GM04504 (cell line): ENCODE measurements at regions not wholly inside any gene's neighbourhood (a gene's known extent, or its start where the extent isn't known, plus 50 kb on each side); places are given as distances from the start of the nearest gene placed in this dataset.

Experiments used
- DNase-seq: peaks from one replicate; pipeline ENCODE4 v3.0.0-alpha.2; 2012; ENCODE audit warnings: low read depth

DNA sequence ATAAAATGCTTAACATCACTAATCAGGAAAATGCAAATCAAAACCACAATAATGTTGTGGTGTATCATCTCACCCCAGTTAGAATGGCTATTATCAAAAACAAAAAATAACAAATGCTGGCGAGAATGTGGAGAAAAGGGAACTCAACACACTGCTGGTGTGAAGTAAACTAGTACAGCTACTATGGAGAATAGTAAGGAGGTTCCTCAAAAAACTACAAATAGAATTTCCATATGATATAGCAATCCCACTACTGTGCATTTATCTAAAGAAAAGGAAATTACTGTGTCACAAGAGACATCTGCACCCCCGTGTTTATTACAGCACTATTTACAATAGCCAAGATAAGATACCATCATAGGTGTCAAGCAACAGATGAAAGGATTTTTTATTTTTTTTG lies 214.5 kb upstream of the RASA1 start:
- DNase-seq: no peak

DNA sequence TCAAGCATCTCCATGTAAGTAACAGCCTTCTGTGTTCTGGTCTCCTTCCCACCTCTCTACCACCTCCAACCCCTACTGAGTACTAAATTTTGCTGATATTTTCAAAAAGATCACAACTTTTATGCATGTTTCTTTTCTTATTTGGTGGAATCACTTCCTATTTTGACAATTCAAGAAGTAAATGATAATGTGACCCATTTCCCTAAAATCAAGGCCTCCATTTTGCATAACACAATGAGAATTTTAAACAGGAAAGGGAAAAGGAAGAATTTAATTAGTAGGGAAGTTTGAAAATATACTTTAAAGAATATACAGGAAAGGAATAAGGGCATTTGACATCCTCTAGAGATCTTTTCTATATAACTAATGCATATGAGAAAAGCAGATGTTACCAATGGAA lies 212.9 kb upstream of the RASA1 start:
- no peak for DNase-seq

DNA sequence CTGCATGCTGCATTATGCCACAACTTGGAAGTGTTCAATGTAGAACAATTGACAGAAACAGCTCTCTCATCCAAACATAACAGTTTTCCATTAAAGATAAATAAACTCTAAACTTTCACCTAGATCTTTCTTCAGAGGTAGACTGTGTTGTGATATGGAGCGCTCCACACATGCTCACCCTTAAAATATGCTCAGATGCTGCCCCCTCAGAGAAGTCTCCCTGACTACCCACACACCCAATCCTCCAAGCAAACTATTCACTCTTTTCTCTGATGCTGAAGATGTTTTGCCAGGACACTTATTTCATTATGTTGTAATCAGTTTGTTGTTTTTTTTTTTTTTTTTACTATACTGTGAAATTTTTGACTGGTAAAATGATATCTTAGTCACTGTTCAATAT lies 206.6 kb upstream of the RASA1 start:
- DNase-seq: no peak

DNA sequence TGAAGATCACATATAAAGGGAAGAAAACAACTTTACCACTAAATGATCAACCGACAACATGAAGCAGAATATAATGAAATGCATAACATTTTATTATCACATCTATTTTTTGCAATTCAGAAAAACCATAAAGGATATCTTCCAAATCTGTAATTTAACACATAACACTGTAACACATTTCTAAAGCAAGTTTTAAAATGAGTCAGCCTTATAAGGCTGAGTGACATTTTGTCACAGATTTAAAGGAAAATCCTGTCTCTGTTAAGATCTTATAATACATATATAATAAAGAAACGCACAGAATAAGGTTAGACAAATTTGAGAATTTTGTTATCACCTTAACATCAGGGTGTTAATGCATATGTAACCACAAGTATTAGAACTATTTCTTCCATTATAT lies 198.4 kb upstream of the RASA1 start:
- no peak for DNase-seq

DNA sequence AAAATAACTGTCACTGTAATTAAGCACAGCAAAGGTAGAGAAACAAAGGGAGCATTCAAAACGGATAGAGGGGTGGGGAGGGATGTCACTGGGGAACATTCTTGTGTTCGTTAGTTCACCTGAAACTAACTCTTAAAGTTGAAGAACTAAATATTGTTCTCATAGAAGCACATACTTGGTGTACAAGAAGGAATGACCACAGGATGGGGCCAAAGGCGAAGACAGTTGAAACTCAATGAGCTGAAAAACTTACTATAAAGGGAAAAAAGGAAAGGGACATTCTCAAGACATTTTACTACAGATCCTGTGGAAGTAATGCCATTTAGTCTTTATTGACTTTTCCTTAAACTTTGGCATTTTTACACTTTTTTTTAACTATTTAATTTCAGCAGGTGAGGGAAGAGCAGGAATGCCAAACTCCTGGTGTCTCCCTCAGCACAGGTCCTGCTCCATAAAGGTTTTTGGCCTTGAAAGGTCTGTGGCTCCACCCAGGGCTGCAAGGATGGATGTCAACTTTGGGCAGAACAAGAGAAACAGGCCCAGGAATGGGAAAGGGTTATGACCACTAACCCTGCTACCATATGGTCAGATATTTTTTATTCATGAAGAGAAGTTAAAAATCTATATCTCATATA lies 197.6 kb upstream of the RASA1 start:
- DNase-seq: peak; percentile 30

DNA sequence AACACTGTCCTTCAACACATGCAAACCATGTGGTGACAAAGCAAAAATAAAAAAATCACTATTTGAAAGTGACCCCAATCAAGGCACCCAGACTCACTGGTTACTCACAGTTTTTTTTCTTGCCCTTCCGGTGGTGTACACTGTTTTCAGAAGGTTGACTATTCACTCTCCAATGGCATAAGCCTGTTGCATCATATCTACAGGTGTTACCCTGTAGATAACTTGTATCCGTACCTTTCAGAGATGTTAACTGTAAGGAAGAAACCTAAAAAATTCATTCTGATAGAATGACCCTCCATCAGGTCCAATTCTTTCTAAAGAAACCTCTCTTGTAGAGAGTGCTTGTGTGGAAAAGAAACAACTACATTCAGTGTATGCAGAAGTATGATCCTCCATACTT lies 193.6 kb upstream of the RASA1 start:
- no peak for DNase-seq

DNA sequence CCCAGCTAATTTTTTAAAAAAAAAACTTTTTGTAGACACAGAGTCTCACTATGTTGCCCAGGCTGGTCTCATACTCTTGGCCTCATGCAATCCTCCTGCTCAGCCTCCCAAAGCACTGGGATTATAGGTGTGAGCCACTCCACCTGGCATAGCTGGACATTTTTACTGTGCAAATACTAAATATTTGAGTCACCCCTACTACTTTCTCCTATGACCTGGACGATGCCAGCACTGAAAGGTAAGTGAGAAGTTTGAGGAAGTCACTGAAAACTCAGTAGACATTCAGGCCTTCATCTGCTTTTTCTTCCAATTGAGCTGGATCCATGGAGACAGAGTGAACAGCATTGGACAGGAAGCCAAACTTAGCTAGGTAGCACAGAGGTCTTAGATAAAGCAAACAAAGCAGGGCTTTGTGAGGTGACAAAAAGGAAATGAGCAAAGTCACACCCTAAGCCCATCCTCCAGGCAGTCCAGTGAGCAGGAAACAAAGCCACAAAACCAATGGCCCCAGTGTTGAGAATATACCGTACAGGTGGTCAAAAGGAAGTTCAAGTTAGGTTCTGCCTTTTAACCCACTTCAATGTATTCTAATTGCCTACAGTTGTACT lies 192.6 kb upstream of the RASA1 start:
- no peak for DNase-seq

DNA sequence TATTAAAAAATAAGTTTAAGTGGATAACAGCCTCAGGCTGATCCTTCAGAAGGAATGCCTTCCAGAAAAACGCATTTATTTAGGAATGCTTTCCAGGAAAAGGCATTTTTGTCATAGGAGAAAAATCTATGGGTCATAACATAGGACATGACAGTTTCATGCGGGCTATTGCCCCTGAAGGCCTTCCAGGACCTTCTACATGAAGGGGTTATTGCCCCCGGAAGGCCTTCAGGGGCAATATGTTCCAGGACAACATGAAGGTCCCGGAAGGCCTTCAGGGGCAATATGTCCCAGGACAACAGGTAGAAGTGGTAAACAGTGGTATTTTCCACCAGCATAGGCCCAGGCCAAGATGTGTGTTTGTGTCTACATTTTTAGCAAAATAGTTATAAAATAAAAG lies 191.3 kb upstream of the RASA1 start:
- DNase-seq: no peak

DNA sequence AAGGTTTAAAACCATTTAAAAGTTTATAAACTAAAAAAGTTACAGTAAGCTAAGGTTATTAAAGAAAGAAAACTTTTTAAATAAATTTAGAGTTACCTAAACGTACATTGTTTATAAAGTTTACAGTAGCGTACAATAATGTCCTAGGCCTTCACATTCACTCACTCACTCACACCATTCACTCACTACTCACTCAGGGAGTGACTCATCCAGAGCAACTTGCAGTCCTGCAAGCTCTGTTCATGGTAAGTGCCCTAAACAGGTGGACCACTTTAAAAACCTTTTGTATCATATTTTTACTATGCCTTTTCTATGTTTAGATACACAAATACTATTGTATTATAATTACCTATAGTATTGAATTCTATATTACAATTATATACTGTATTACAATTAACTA lies 190.8 kb upstream of the RASA1 start:
- DNase-seq: no peak

DNA sequence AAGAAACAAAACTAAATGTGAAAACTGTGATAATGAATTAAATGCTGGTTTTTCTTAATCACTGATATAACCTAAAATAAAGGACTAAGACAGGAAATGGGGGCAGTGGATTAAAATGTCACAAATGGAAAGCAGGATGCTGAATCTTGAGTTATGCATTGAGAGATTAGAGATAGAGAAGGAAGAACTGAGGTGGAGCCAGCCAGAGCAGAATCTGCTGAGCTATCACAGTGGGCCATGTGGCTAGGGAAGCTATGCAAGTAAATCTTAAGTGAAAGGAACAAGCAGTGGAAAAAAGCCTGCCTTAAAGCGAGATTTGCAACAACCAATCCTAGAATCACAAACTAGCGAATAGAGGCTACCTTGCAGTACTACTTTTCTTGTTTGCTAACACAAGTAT lies 188.5 kb upstream of the RASA1 start:
- no peak for DNase-seq

DNA sequence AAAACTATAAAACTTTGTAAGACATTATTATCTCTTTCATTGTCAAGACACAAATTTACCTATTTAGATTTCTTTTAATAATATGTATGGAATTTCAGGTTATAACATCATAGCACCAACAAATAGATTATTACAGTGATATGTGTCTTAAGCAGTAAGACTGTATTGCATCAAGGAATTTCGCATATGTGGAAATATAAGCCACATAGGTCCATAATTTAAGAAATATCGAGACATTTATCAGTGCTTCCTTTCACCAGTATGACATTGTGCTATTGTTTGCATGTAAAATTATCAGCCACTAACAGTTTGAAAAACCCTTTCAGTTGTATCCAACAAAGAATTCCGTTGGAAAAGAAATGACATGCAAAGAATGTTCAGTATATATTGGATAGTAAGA lies 186.7 kb upstream of the RASA1 start:
- DNase-seq: no peak

DNA sequence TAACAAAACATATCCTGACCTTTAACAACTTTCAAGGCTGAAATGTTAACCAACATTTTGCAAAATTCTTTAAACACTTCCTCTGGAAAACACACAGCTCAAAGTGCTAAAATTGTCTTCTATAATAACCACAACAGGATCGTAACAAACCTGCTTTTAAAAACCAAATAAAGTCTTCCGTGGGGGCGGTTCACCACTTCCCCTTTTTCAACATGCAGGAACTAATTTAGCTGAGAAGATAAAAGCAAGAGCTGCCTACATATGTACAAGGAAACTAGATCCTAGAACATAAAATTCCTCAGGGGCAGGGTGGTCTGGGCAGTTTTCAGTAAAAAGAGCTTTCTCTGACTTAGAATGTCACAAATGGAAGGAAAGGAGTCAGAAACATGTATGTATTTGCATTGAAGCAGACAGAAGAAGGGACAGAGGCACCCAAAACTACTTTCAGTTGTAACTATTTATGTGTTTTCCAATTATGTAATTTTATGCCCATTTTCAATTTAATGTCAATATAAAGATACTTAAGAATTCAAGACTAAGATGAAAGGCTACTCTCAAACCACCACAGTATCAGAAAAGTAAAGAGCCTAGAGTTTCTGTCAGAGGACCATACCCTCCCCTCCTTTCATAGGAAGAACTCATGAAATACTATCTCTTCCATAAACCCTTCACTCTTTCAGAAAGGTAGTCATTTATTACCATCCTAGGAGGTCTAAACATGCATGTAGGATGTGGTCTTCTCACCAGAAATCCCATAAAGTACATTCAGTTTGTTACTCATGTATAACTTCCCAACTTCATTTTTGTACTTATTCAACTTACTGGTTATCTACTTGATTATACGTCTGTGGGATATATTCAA lies 185.9 kb upstream of the RASA1 start:
- no peak for DNase-seq

DNA sequence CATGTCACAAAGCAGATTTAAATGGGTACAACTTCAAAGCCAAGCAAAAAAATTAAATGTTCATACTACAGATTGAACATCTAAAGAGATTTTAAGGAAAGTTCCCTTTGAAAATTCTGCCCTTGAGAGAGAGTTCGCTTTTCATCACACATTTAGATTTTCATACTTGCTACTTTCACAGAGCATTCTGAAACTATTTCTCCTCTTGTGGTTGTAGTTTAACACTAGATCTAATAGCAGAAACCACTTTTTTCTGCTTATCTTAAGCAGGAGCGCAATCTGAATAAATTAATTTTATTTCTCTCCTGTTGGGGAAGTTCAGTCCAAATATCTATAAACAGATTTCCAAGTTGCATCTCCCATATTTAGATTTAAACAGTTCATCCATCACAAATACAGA lies 173.3 kb upstream of the RASA1 start:
- no peak for DNase-seq

DNA sequence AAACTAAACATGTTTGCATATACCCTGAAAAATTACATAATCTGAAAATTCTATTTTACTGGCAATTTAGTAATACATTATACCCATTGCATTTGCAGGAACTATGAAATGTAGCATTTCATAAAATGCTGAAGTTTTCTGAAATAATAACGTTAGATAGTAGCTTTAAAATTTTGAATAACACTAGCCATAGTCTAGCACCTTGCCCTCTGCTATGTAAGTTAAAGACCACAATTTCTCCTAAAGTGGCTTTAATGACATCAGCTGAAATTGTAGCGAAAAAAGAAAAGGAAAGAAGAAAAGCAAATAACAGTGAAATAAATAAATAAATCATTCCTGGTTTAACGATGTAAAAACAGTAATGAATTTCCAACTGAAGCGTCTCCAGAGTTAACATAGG lies 172.8 kb upstream of the RASA1 start:
- no peak for DNase-seq

DNA sequence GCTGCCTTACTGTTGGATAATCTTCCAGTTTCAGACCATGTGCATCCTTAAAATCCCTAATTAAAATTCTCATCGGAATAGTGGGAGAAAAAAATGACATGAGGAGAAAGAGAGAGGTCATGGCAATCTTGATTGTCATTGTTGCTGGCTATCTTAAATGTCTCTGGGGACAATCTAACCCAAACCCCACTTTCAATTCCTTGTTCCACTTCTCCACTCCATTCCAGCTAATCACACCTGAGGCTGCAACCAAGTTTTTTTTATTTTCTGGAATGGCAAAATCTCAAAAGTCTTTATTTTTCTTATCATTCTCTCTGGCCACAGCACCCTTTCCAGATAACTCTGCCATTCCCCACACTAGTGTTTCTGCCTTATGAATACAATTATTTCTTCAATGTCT lies 171.9 kb upstream of the RASA1 start:
- no peak for DNase-seq

DNA sequence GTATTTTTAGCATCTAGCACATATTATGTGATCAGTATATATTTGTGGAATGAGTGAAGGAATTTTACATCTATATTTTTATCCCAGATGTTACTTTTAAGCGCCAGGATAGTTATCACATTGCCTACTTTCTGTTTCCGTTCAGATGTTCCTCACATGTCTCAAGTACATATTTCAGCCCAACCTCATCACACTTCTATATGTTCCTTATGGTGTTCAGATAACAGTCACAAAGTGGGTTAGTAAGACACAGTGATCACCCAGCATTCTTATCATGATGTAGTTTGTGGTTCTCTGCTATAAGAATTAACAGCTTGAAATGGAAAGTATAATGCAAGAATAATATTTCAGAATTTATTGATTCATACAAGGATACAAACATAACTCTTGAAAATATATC lies 170.0 kb upstream of the RASA1 start:
- DNase-seq: no peak

DNA sequence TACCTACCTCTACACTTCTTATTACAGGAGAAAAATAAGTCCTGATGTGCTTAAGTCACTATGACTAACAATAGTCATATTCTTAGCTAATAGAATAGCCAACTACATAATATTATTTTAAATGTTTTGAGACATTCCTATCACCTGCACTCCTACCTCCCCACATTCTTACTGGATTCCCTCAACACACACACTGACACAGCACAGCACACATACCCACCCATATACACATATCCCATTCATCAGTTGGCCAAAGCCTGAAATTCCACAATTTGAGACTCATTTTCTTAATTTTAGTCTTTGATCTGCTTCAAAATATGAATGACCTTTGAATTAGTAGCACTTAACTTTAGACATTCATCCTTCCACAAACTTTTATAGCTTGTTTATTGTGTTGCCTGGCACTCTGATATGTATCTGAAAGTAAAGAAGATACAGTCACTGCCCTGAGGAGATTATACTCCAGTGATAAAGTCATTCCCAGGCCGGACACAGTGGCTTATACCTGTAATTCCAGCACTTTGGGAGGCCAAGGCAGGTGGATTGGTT lies 168.3 kb upstream of the RASA1 start:
- no peak for DNase-seq

DNA sequence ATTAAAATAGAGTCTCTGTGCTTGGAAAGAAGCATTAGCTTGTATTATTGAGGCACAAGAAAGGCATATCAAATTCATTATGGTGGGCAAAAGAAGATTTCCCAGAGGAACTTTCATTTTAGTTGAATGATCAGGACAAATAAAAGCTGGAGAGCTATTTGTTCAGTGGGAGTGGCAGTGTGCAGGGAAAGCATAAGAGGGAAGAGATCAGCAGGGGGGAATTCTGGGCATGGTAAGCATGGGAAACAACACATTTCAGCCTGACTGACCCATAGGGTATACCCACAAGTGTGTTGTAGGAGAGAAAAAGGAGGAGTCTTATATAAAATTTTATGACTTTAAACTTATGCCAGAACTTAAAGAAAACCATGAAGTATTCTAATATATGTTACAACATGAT lies 167.7 kb upstream of the RASA1 start:
- no peak for DNase-seq

DNA sequence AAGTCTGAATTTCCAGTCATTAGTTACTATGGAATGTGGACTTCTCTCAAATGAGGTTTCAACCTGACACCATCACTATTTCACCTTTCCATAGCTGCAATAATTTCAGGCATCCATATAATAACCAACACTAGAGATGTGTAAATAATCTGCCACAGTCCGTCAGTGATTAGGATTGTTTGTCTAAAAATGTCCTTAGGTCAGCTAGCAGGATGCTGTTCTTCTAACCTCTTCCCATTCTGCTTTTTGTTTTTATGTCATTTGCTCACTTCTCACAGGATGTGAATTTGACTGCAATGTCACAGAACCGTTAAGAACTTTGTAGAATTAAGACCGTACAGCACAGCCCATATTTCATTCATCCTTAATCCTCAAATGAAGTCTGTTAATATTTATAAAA lies 166.4 kb upstream of the RASA1 start:
- DNase-seq: no peak

DNA sequence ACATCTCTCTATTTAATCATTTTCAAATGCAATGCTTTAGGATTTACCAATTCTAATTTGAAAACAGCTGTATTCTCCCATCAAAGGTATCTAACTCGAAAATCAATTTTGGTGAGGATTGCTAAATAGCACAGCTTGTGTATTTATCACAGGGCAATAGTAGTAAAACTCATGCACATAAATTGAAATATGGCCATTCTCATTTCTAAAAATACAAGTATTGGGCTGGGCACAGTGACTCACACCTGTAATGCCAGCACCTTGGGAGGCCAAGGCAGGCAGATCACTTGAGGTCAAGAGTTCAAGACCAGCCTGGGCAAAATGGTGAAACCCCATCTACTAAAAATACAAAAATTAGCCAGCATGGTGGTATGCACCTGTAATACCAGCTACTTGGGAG lies 164.8 kb upstream of the RASA1 start:
- no peak for DNase-seq

DNA sequence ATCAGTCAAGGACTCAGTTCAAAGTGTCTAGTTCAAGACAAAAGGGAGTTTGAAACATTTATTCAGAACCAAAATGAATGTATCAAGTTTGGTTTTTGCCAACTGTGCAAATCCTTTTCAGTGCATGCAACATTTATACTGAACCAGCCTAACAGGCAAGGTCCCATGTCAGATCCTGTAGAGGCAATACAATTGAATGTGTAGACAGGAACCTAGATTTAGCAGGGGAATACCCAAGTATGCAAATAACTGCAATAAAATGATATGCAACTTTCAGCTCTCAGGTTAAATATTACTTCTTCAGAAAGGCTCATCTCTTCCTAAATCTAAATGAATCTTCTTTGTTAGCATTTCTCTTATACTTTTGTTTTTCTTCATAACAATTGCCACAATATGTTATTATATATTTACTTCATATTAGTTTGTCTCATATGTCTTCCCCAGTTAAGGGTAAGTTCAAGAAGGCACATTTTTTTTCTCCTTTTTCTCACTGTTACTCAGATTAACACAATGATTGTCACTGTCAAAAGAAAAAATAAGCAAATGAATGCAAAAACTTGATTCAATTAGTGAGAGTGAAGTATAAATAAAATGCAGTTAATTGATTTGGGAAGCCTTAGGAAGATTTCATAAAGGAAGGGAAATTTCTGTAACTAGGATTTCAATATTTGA lies 163.9 kb upstream of the RASA1 start:
- DNase-seq: no peak

DNA sequence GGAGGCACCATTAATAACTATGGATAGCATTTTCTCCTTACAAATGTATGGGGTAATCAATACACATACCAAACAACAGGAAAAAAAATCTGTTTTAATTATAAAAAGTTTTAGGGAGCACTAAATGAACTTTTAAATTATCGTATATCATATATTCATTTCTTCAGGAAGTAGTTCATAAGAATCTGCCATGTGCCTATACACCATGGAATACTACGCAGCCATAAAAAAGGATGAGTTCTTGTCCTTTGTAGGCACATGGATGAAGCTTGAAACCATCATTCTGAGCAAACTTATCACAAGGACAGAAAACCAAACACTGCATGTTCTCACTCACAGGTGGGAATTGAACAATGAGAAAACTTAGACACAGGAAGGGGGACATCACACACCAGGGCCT lies 162.1 kb upstream of the RASA1 start:
- DNase-seq: no peak

DNA sequence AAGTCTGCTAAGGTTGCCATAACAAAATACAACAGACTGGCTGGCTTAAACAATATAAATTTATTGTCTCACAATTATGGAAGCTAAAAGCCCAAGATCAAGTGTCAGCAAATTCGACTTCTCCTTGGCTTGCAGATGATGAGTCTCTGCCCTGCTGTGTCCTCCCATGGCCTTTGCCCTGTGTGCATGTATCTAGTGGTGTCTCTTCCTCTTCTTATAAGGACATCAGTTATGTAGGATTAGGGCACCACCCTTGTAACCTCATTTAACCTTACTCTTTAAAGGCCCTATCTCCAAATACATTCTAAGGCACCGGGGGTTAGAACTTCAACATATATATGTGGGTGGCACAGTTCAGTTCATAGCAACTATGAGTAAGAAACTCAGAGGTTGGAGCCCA lies 157.9 kb upstream of the RASA1 start:
- no peak for DNase-seq
